ENCODE measurements at regions not wholly inside any gene's neighbourhood (a gene's known extent, or its start where the extent isn't known, plus 50 kb on each side); places are given as distances from the start of the nearest gene placed in this dataset.

DNA sequence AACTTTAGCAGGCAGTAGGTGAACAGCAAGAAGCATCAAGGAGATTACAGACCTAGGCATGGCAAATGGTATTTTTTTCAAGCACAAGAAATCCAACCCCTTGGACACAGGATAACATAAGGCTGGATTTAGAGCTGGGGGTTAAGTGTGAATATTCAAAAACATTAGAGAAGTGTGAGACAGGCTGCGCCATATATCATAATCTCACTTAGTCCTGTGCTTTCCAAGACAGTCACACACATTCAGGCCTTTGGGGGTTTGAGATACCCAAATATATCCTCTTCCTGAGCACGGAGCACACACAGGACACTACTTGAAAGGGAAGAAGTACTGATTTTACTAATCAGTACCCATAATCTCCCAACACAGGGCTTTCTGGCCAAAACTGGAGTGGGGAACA, 83.0 kb upstream of the CLDN18 start:
- TF ChIP-seq CTCF (IDR thresholded peaks at IDR 0.05 in 4 of 5, conservative IDR thresholded peaks at IDR 0.05 in 1 of 5) (no peak), POLR2A (IDR thresholded peaks at IDR 0.05) (no peak)

Data from gastrocnemius medialis (tissue), 4 donors.